PC-9 (cell line): ENCODE measurements at regions not wholly inside any gene's neighbourhood (a gene's known extent, or its start where the extent isn't known, plus 50 kb on each side); places are given as distances from the start of the nearest gene placed in this dataset.

Experiments
- CTCF ChIP-seq: fragments of 200-600 bp; sonication (generic); conservative IDR thresholded peaks from 2 replicates; pipeline ENCODE4 v1.6.1; 2017; ENCODE audit warnings: mixed run types, antibody characterized with exemption, mild to moderate bottlenecking, moderate library complexity
- EZH2 ChIP-seq: fragments of 200-600 bp; sonication (generic); IDR thresholded peaks from 2 replicates; pipeline ENCODE4 v1.8.0; 2017; ENCODE audit warnings: antibody characterized with exemption, low read depth

DNA sequence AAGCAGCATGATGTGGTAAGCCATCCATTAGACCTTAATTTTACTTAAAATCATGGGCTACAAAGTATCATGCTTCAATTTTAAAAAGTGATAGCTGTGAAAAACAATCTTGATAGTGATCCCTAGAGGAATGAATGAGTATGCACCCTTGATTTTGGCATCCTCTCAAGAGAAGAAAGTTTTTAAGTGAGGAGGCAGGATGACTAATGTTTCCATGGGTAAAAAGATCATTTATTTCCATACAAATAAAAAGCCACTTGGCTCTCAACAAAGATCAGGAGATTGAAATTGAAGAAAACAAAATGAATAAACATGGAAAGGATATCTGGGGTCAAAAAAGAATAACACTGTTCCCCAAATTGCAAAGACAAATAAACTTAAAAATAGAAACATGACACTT, 305.4 kb downstream of the MEX3B start:
- TF ChIP-seq CTCF: no peak
- TF ChIP-seq EZH2: no peak
